MM.1S (cell line): ENCODE measurements at regions not wholly inside any gene's neighbourhood (a gene's known extent, or its start where the extent isn't known, plus 50 kb on each side); places are given as distances from the start of the nearest gene placed in this dataset.

Experiments used
- DNase-seq: peaks from one replicate; pipeline ENCODE4 v3.0.0-alpha.2; 2015
- H2AFZ ChIP-seq: fragments of 300-600 bp; sonication (generic); 2 replicates; pipeline ENCODE4 v1.6.0; 2016; ENCODE audit warnings: antibody characterized with exemption, low read length
- H3F3A ChIP-seq: fragments of 300-600 bp; sonication (generic); 2 replicates; pipeline ENCODE4 v1.6.1; 2016; ENCODE audit warnings: mild to moderate bottlenecking, antibody characterized with exemption, low read length, moderate library complexity, mixed read lengths; ENCODE audit not compliant: insufficient read depth
- H3K27ac ChIP-seq: fragments of 300-600 bp; sonication (generic); 2 replicates; pipeline ENCODE4 v1.5.1; 2016; ENCODE audit warnings: mild to moderate bottlenecking, low read length
- H3K27me3 ChIP-seq: fragments of 300-600 bp; sonication (generic); replicated peaks from 2 replicates; pipeline ENCODE4 v1.6.0; 2016; ENCODE audit warnings: low read length; ENCODE audit not compliant: insufficient read depth
- H3K36me3 ChIP-seq: fragments of 300-600 bp; sonication (generic); replicated peaks from 2 replicates; pipeline ENCODE4 v1.6.1; 2016; ENCODE audit warnings: mild to moderate bottlenecking, low read length, mixed read lengths; ENCODE audit not compliant: insufficient read depth
- H3K4me1 ChIP-seq: fragments of 300-600 bp; sonication (generic); 2 replicates; pipeline ENCODE4 v1.6.1; 2016; ENCODE audit warnings: low read length, mixed read lengths
- H3K4me2 ChIP-seq: fragments of 300-600 bp; sonication (generic); 2 replicates; pipeline ENCODE4 v1.6.0; 2016; ENCODE audit warnings: low read depth, low read length
- H3K4me3 ChIP-seq: fragments of 300-600 bp; sonication (generic); 2 replicates; pipeline ENCODE4 v1.5.1; 2016; ENCODE audit warnings: low read length, mixed read lengths
- H3K79me2 ChIP-seq: fragments of 300-600 bp; sonication (generic); 2 replicates; pipeline ENCODE4 v1.6.1; 2016; ENCODE audit warnings: mixed run types, low read length, mixed read lengths
- H3K9ac ChIP-seq: fragments of 300-600 bp; sonication (generic); 2 replicates; pipeline ENCODE4 v1.6.1; 2016; ENCODE audit warnings: low read length, mixed read lengths
- H3K9me2 ChIP-seq: fragments of 300-600 bp; sonication (generic); replicated peaks from 2 replicates; pipeline ENCODE4 v1.6.1; 2016; ENCODE audit warnings: mild to moderate bottlenecking, low read length, mixed read lengths; ENCODE audit not compliant: insufficient read depth
- H3K9me3 ChIP-seq: fragments of 300-600 bp; sonication (generic); replicated peaks from 2 replicates; pipeline ENCODE4 v1.6.1; 2016; ENCODE audit warnings: mild to moderate bottlenecking, low read length, mixed read lengths; ENCODE audit not compliant: insufficient read depth
- H4K20me1 ChIP-seq: fragments of 300-600 bp; sonication (generic); 2 replicates; pipeline ENCODE4 v1.6.1; 2016; ENCODE audit warnings: mild to moderate bottlenecking, low read length, moderate library complexity, mixed read lengths; ENCODE audit not compliant: insufficient read depth
- EZH2 ChIP-seq: fragments of 300-600 bp; sonication (generic); optimal IDR thresholded peaks from 2 replicates; pipeline ENCODE3; 2017; ENCODE audit warnings: low read depth, mild to moderate bottlenecking, antibody characterized with exemption, low read length, mixed read lengths
- EZH2phosphoT487 ChIP-seq: fragments of 300-600 bp; sonication (generic); IDR thresholded peaks from 2 replicates; pipeline ENCODE4 v1.6.1; 2018; ENCODE audit warnings: antibody characterized with exemption, low read length
- TF ChIP-seq, protein P1 (sequence below): fragments of 300-600 bp; sonication (generic); IDR thresholded peaks from 2 replicates; pipeline ENCODE4 v1.5.1; 2016; ENCODE audit warnings: antibody characterized with exemption, low read length, mixed read lengths

DNA sequence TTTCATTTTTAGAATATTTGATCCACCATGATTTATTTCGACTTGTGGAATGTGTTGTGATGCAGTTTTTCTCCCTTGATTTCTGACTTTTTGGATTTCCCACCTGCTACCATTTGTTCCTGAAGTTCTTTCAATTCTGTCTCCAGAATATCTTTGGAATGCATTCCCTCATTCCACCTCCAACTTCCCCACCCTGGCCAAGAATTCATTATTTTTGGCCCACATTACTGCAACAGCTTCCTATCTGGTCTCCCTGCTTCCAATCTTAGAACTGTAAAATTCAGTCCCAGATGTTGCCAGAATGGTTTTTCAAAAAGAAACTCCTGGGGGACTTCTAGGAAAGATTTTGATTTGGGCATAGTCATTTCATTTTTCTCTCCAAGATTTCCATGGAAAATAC is 182.3 kb upstream of the HS3ST4 start:
- Histone ChIP-seq H3K79me2 (no peaks in the 10 kb centered on the region), H3K4me2 (no peak overlapping the region), H3K4me3 (no peak overlapping the region), H2AFZ (no peak overlapping the region), H3K4me1 (no peaks in the 10 kb centered on the region), H4K20me1 (no peaks in the 10 kb centered on the region), H3K27ac (no peak overlapping the region), H3F3A (no peaks in the 10 kb centered on the region), H3K9me3 (no peaks in the 10 kb centered on the region; the same call in 1 of the 2 replicates), H3K36me3 (no peaks in the 10 kb centered on the region), H3K9ac (no peak overlapping the region), H3K27me3 (no peaks in the 10 kb centered on the region), H3K9me2 (no peaks in the 10 kb centered on the region)
- no peak for TF ChIP-seq EZH2
- TF ChIP-seq EZH2phosphoT487 = no peak
- TF ChIP-seq, protein P1, sequence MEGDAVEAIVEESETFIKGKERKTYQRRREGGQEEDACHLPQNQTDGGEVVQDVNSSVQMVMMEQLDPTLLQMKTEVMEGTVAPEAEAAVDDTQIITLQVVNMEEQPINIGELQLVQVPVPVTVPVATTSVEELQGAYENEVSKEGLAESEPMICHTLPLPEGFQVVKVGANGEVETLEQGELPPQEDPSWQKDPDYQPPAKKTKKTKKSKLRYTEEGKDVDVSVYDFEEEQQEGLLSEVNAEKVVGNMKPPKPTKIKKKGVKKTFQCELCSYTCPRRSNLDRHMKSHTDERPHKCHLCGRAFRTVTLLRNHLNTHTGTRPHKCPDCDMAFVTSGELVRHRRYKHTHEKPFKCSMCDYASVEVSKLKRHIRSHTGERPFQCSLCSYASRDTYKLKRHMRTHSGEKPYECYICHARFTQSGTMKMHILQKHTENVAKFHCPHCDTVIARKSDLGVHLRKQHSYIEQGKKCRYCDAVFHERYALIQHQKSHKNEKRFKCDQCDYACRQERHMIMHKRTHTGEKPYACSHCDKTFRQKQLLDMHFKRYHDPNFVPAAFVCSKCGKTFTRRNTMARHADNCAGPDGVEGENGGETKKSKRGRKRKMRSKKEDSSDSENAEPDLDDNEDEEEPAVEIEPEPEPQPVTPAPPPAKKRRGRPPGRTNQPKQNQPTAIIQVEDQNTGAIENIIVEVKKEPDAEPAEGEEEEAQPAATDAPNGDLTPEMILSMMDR = no peak
- no peak for DNase-seq

- no peak for TF ChIP-seq EZH2
- TF ChIP-seq, protein P1 = no peak
- TF ChIP-seq EZH2phosphoT487 = no peak
- H3K9me2 ChIP-seq = no peaks in the 10 kb centered on the region
- DNase-seq = no peak
- no peaks in the 10 kb centered on the region for H3K79me2 ChIP-seq
- no peaks in the 10 kb centered on the region for H3K27me3 ChIP-seq
- no peaks in the 10 kb centered on the region for H4K20me1 ChIP-seq
- no peaks in the 10 kb centered on the region for H3K36me3 ChIP-seq
- no peak overlapping the region for H3K9ac ChIP-seq
- no peak overlapping the region for H3K4me3 ChIP-seq
- H2AFZ ChIP-seq = no peak overlapping the region
- no peak overlapping the region for H3K27ac ChIP-seq
- H3K9me3 ChIP-seq = no peaks in the 10 kb centered on the region
- no peaks in the 10 kb centered on the region for H3K4me1 ChIP-seq
- no peaks in the 10 kb centered on the region for H3F3A ChIP-seq
- H3K4me2 ChIP-seq = no peak overlapping the region
These were observed 190.1 kb upstream of the HS3ST4 start for GRCh38 chr16:25501530-25502255.

GRCh38 chr16:25494292-25494691 is 197.5 kb upstream of the HS3ST4 start:
- no peaks in the 10 kb centered on the region for H4K20me1 ChIP-seq
- DNase-seq = no peak
- H3K27ac ChIP-seq = no peak overlapping the region
- no peaks in the 10 kb centered on the region for H3K27me3 ChIP-seq
- H3K9ac ChIP-seq = no peak overlapping the region
- H3K4me2 ChIP-seq = no peak overlapping the region
- H3K36me3 ChIP-seq = no peaks in the 10 kb centered on the region
- no peaks in the 10 kb centered on the region for H3K9me2 ChIP-seq
- no peaks in the 10 kb centered on the region for H3F3A ChIP-seq
- TF ChIP-seq, protein P1 = no peak
- TF ChIP-seq EZH2phosphoT487 (no peak), EZH2 (no peak)
- H3K79me2 ChIP-seq = no peaks in the 10 kb centered on the region
- no peaks in the 10 kb centered on the region for H3K4me1 ChIP-seq
- H2AFZ ChIP-seq = no peak overlapping the region
- no peaks in the 10 kb centered on the region for H3K9me3 ChIP-seq
- H3K4me3 ChIP-seq = no peak overlapping the region
